ENCODE measurements at regions not wholly inside any gene's neighbourhood (a gene's known extent, or its start where the extent isn't known, plus 50 kb on each side); places are given as distances from the start of the nearest gene placed in this dataset.

DNA sequence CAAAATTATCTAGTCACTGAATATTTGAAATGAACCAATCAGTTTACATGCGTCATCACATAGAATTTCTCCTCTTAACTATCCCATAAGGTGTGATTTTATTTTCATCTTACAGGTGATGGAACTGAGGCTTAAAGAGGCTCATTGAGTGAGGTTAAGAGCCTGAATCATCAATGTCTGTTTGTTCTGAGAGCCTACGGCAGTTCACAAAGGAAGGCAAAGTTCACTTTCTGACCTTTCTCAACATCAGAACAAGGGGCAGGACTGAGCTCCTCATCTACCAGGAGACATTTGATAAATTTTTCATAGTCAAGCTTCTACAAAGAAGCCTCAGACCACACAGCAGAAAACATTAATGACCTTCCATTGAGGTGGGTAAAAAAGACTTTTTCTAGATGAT lies 54.9 kb upstream of the OLIG3 start:
- TF ChIP-seq, protein P1, sequence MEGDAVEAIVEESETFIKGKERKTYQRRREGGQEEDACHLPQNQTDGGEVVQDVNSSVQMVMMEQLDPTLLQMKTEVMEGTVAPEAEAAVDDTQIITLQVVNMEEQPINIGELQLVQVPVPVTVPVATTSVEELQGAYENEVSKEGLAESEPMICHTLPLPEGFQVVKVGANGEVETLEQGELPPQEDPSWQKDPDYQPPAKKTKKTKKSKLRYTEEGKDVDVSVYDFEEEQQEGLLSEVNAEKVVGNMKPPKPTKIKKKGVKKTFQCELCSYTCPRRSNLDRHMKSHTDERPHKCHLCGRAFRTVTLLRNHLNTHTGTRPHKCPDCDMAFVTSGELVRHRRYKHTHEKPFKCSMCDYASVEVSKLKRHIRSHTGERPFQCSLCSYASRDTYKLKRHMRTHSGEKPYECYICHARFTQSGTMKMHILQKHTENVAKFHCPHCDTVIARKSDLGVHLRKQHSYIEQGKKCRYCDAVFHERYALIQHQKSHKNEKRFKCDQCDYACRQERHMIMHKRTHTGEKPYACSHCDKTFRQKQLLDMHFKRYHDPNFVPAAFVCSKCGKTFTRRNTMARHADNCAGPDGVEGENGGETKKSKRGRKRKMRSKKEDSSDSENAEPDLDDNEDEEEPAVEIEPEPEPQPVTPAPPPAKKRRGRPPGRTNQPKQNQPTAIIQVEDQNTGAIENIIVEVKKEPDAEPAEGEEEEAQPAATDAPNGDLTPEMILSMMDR (conservative IDR thresholded peaks at IDR 0.05; ENCODE audit: low read depth, low read length), result no peak
- TF ChIP-seq EZH2 (IDR thresholded peaks at IDR 0.05; ENCODE audit: low read length, unreplicated experiment), result no peak
- TF ChIP-seq EZH2phosphoT487 (IDR thresholded peaks at IDR 0.05; ENCODE audit: borderline replicate concordance, low read length), result no peak

All from PC-3 (cell line).